Naive thymus-derived CD8-positive, alpha-beta T cell (primary cell): ENCODE measurements at regions not wholly inside any gene's neighbourhood (a gene's known extent, or its start where the extent isn't known, plus 50 kb on each side); places are given as distances from the start of the nearest gene placed in this dataset.
A peak's percentile ranks its signal among the peaks of the same experiment; 100 is the strongest.

Experiments
- ATAC-seq, 2 donors: fragments of 150-1000 bp; cut with Tn5 transposase in 1 of 2; sonication (Bioruptor Pico), chemical (Tn5 transposase) in 1 of 2; 1 replicate in 1 of 2; 2 replicates in 1 of 2; pipeline ENCODE4 v1.10.0; 2021; ENCODE audit warnings: mild to moderate bottlenecking in 2 of 2, moderate library complexity in 2 of 2
- POLR2A ChIA-PET: fragments of 350-600 bp; sonication (Branson Sonifier 250); formaldehyde crosslinking; loops from one replicate; lab custom pipeline; 2021; ENCODE audit warnings: antibody characterized with exemption; lab: Charles Lee
- DNase-seq, 10 donors: peaks; one replicate each; pipeline versions ENCODE4 v3.0.0 to v3.0.0-alpha.2; 2020 to 2022
- H3K27ac Mint-ChIP-seq, 10 donors: one replicate each; pipeline ENCODE4 v1.8.0; 2020 to 2022; ENCODE audit warnings: mild to moderate bottlenecking in 10 of 10, mixed read lengths in 10 of 10, moderate library complexity in 4 of 10, inconsistent platforms in 1 of 10
- H3K27me3 Mint-ChIP-seq, 5 donors: one replicate each; pipeline ENCODE4 v1.8.0; 2021 to 2022; ENCODE audit warnings: mixed read lengths in 5 of 5
- H3K36me3 Mint-ChIP-seq, 3 donors: one replicate each; pipeline ENCODE4 v1.8.0; 2020 to 2022; ENCODE audit warnings: mixed read lengths in 3 of 3, mild to moderate bottlenecking in 2 of 3, inconsistent platforms in 1 of 3
- H3K4me1 Mint-ChIP-seq, 4 donors: one replicate each; pipeline ENCODE4 v1.8.0; 2021 to 2022; ENCODE audit warnings: mixed read lengths in 4 of 4
- H3K4me3 Mint-ChIP-seq, 10 donors: one replicate each; pipeline ENCODE4 v1.8.0; 2020 to 2022; ENCODE audit warnings: mild to moderate bottlenecking in 10 of 10, mixed read lengths in 10 of 10, moderate library complexity in 6 of 10, inconsistent platforms in 1 of 10
- H3K9me3 Mint-ChIP-seq, 9 donors: one replicate each; pipeline ENCODE4 v1.8.0; 2020 to 2022; ENCODE audit warnings: mixed read lengths in 9 of 9, mild to moderate bottlenecking in 3 of 9, inconsistent platforms in 1 of 9, moderate library complexity in 1 of 9

DNA sequence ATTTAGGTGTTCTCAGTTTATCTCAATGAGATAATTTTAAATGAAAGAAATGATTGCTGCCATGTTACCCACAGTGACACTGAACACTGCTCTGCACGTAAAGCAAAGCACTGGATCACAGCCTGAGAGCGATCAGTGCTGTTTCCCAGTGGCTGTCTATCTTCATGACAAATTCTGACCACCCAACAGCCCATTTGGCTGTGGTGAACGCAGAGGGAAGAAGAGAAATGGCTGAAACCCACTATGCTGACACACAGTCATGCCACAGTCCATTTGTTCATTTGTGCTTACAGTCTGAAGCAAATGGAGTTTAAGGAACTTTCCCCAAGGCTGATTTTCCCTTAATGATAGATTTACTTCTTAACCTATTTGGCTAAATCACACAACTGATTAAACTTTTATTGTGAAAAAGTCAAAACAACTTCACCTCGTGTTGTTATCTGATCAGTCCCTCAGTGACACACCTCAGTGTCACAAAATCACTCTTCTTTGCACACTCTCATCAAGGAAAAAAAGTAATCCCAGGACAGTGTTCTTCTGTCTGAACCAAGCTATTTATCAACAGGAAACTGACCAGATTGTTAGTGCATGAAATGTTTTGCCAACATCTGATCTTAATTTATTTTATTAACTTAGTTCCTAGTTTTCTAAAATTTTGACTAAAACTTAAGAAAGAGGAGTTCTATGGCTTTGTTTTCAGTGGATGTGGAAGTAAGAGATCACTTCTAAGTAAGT, 225.1 kb downstream of the TBX18 start:
- ATAC-seq, result no peak
- Mint-ChIP-seq H3K27me3 (no peaks in the 10 kb centered on the region), H3K36me3 (no peaks in the 10 kb centered on the region), H3K27ac (no peak overlapping the region), H3K4me3 (no peak overlapping the region), H3K9me3 (peaks cover 0 to 31% (median 7%) of the 10 kb centered on the region in 9 donors), H3K4me1 (no peaks in the 10 kb centered on the region)
- POLR2A ChIA-PET, result no interaction called here
- DNase-seq, result no peak

- H3K9me3 Mint-ChIP-seq, result peaks cover 0 to 11% (median 3%) of the 10 kb centered on the region in 9 donors
- no peaks in the 10 kb centered on the region for H3K27me3 Mint-ChIP-seq
- no peak overlapping the region for H3K27ac Mint-ChIP-seq
- H3K4me1 Mint-ChIP-seq, result no peaks in the 10 kb centered on the region
- no peak for ATAC-seq
- DNase-seq, result no peak
- no peaks in the 10 kb centered on the region for H3K36me3 Mint-ChIP-seq
- no peak overlapping the region for H3K4me3 Mint-ChIP-seq
- POLR2A ChIA-PET, result no interaction called here
Measured at GRCh38 chr6:84536885-84537638, 227.3 kb downstream of the TBX18 start.

- Mint-ChIP-seq H3K4me1 (no peaks in the 10 kb centered on the region), H3K36me3 (no peaks in the 10 kb centered on the region), H3K27ac (no peak overlapping the region), H3K9me3 (peaks cover 0 to 32% (median 0%) of the 10 kb centered on the region in 9 donors), H3K4me3 (no peak overlapping the region), H3K27me3 (peaks cover 0 to 12% (median 0%) of the 10 kb centered on the region in 5 donors)
- DNase-seq, result no peak
- POLR2A ChIA-PET, result no interaction called here
- no peak for ATAC-seq
Measured at GRCh38 chr6:84528201-84528600, 236.2 kb downstream of the TBX18 start.

GRCh38 chr6:84526631-84527030, 237.8 kb downstream of the TBX18 start:
- POLR2A ChIA-PET, result no interaction called here
- Mint-ChIP-seq H3K27me3 (peaks cover 0 to 16% (median 0%) of the 10 kb centered on the region in 5 donors), H3K36me3 (no peaks in the 10 kb centered on the region), H3K9me3 (peaks cover 0 to 23% (median 0%) of the 10 kb centered on the region in 9 donors), H3K27ac (no peak overlapping the region), H3K4me1 (no peaks in the 10 kb centered on the region), H3K4me3 (no peak overlapping the region)
- ATAC-seq (no peak), DNase-seq (no peak)

GRCh38 chr6:84525907-84526306, 238.5 kb downstream of the TBX18 start:
- Mint-ChIP-seq H3K27me3 (peaks cover 0 to 16% (median 0%) of the 10 kb centered on the region in 5 donors), H3K4me1 (no peaks in the 10 kb centered on the region), H3K27ac (no peak overlapping the region), H3K4me3 (no peak overlapping the region), H3K36me3 (no peaks in the 10 kb centered on the region), H3K9me3 (peaks cover 0 to 17% (median 0%) of the 10 kb centered on the region in 9 donors)
- POLR2A ChIA-PET, result no interaction called here
- ATAC-seq (no peak), DNase-seq (no peak)

DNA sequence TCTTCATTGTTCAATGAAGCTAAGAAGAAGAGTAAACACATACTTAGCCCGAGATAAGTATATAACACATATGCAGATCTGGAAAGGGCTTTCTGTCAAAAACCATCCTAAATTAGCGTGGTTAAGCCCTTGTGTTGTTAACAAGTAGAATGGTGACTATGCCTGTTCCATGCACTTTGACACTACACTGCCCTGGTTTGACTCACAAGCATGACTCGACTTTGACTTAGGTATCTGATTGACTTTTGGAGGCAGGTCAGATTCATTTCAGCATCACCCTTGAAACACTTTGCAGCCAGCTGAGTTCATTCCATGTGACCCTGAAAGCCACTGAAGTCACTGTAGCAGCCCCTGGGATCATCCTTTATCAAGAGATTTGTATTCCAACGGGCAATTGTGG, 239.8 kb downstream of the TBX18 start:
- H3K9me3 Mint-ChIP-seq, result peaks cover 0 to 7% (median 0%) of the 10 kb centered on the region in 9 donors
- no peaks in the 10 kb centered on the region for H3K4me1 Mint-ChIP-seq
- DNase-seq (no peak), ATAC-seq (no peak)
- H3K36me3 Mint-ChIP-seq, result no peaks in the 10 kb centered on the region
- H3K27ac Mint-ChIP-seq, result no peak overlapping the region
- POLR2A ChIA-PET, result no interaction called here
- peaks cover 0 to 10% (median 0%) of the 10 kb centered on the region in 5 donors for H3K27me3 Mint-ChIP-seq
- no peak overlapping the region for H3K4me3 Mint-ChIP-seq

DNA sequence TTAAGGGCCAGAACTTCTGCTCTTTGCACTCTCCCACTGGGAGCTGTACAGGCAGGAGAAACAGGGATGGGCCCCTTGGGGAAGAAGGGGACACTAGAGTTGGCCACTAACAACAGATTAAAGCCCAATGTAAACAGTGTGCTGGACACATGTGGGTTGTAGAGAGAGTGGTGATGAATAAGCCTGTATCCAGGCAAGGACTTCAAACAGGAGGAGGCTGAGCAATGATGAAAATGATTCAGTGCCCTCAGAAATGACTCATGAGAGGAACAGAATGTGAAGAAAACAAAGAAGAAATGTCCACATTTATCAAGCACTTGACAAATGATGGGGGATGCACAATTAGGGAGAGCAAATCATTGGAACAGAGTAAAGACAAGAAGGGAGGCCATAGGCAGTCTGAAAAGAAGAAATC, 242.3 kb downstream of the TBX18 start:
- Mint-ChIP-seq H3K36me3 (no peaks in the 10 kb centered on the region), H3K27me3 (peaks cover 0 to 4% (median 0%) of the 10 kb centered on the region in 5 donors), H3K9me3 (peaks cover 0 to 7% (median 0%) of the 10 kb centered on the region in 9 donors), H3K27ac (no peak overlapping the region), H3K4me1 (no peaks in the 10 kb centered on the region), H3K4me3 (no peak overlapping the region)
- no peak for ATAC-seq
- DNase-seq, result no peak
- POLR2A ChIA-PET, result no interaction called here

DNA sequence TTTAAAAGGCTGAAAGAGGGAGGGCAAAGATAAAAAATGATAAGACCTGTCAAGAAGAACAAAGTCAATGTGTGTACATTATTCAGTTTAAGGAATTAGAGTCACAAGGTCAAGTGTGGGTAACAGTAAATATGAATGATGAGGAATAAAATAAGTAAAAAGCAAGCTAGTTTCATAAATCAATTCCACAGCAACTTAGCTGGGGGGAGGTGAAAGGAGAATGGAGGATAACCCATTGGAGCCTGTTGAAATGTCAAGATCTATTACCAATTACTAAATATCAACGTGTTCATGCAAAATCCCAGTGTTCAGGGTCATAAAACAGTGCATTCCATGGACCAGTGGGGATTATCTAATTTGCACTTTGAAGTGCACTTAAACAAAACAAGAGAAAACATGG, 242.9 kb downstream of the TBX18 start:
- H3K36me3 Mint-ChIP-seq, result no peaks in the 10 kb centered on the region
- no peak for ATAC-seq
- H3K27me3 Mint-ChIP-seq, result peaks cover 0 to 4% (median 0%) of the 10 kb centered on the region in 5 donors
- H3K9me3 Mint-ChIP-seq, result peaks cover 0 to 7% (median 0%) of the 10 kb centered on the region in 9 donors
- DNase-seq, result no peak
- H3K4me1 Mint-ChIP-seq, result no peaks in the 10 kb centered on the region
- POLR2A ChIA-PET, result no interaction called here
- no peak overlapping the region for H3K4me3 Mint-ChIP-seq
- no peak overlapping the region for H3K27ac Mint-ChIP-seq

DNA sequence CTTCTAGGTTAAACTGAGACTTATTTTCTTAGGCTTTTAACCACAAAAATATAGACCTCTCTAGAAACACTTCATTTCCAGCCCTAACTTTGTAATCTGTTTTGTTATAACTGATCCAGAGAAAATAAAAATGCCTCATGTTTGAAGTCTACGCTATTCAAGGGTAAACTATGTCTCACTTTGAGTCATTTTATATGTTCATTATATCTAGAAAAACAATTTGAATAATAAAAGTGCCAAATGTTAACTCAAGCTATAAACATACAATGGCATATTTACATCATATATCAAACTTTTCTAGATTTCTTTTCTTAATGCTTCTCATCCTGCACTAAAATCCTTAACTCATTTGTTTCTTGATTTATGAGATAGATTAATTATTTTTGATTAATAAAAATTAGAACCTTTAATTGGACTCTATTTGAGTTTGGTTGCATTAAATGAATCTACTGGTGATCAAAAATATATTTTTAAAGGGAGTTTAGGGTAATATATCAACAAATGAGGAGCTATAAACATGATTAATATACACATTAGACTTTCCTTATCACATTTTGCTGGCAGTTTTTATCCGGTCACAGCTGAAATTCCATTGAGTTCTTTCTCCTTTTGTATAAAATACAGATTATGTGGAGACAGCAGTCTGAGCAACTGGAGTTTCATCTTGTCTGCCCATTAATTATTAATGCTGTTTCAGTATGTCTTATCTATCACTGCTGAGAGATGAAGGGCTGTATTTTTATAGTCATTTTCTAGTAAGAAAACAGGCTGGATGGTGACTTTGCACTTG, 246.5 kb downstream of the TBX18 start:
- Mint-ChIP-seq H3K27me3 (peaks cover 0 to 4% (median 0%) of the 10 kb centered on the region in 5 donors), H3K9me3 (no peaks in the 10 kb centered on the region), H3K4me1 (no peaks in the 10 kb centered on the region), H3K36me3 (no peaks in the 10 kb centered on the region), H3K27ac (no peak overlapping the region), H3K4me3 (no peak overlapping the region)
- ATAC-seq (no peak), DNase-seq (no peak)
- POLR2A ChIA-PET, result no interaction called here

GRCh38 chr6:84516154-84516553, 248.2 kb downstream of the TBX18 start:
- H3K36me3 Mint-ChIP-seq, result no peaks in the 10 kb centered on the region
- DNase-seq (no peak), ATAC-seq (no peak)
- H3K9me3 Mint-ChIP-seq, result no peaks in the 10 kb centered on the region
- POLR2A ChIA-PET, result no interaction called here
- H3K4me3 Mint-ChIP-seq, result no peak overlapping the region
- no peaks in the 10 kb centered on the region for H3K27me3 Mint-ChIP-seq
- no peaks in the 10 kb centered on the region for H3K4me1 Mint-ChIP-seq
- H3K27ac Mint-ChIP-seq, result no peak overlapping the region

- Mint-ChIP-seq H3K36me3 (no peaks in the 10 kb centered on the region), H3K9me3 (no peaks in the 10 kb centered on the region), H3K4me1 (no peaks in the 10 kb centered on the region), H3K27ac (no peak overlapping the region), H3K4me3 (no peak overlapping the region), H3K27me3 (no peaks in the 10 kb centered on the region)
- POLR2A ChIA-PET, result no interaction called here
- DNase-seq, result no peak
- ATAC-seq, result no peak
Measured at GRCh38 chr6:84515067-84515466, 249.3 kb downstream of the TBX18 start.

DNA sequence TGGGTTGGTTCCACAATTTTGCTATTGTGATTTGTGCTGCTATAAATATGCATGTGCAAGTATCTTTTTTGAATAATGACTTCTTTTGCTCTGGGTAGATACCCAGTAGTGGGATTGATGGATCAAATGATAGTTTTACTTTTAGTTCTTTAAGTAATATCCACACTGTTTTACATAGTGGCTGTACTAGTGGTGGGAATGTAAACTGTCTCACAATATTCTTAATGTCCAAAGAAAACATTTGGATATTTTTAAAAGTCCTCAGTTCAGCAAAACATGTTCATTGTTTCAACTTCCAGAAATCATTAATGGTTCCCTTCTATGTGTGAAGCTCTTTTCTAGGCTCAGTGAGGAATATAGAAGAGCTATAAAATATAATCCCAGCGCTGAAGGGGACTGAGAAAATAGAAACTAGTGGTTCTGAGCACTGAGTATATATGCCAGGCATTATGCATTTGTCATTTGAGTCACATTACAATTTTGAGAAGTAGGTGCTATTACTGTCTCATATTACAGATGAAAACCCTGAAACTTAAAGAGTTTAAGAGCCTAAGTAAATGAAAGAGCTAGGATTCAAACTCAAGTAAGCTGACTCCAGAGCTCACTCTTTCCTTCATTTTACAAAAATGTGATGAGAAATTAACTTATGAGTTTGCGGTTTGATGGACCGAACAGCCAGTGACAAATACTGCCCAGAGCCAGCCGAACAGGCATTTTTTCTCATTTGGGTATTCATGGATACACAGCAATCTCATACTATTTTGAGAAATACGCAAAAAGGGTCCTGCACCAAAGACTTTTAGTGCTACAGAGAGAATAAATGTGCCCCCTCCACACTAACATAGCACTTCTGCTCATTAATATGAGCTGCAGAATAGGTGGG, 250.1 kb downstream of the TBX18 start:
- no peaks in the 10 kb centered on the region for H3K27me3 Mint-ChIP-seq
- H3K27ac Mint-ChIP-seq, result peak overlapping the region in 1 of 10 donors; percentile 40
- no peaks in the 10 kb centered on the region for H3K9me3 Mint-ChIP-seq
- H3K4me3 Mint-ChIP-seq, result no peak overlapping the region
- DNase-seq (no peak), ATAC-seq (no peak)
- POLR2A ChIA-PET, result no interaction called here
- no peaks in the 10 kb centered on the region for H3K36me3 Mint-ChIP-seq
- no peaks in the 10 kb centered on the region for H3K4me1 Mint-ChIP-seq
